HFFc6 (cell line): ENCODE measurements at regions not wholly inside any gene's neighbourhood (a gene's known extent, or its start where the extent isn't known, plus 50 kb on each side); places are given as distances from the start of the nearest gene placed in this dataset.
"Not testable (repeated sequence)": the region's sequence is repeated elsewhere in the genome, so short reads cannot be mapped to it uniquely, and the experiment has no call there.

Experiments
- DNase-seq: peaks from one replicate; pipeline ENCODE4 v3.0.0-alpha.2; 2018
- H3K27ac Mint-ChIP-seq: 2 replicates; pipeline ENCODE4 v1.8.0; 2020; ENCODE audit warnings: mild to moderate bottlenecking, mixed read lengths
- H3K27me3 Mint-ChIP-seq: 2 replicates; pipeline ENCODE4 v1.8.0; 2021; ENCODE audit warnings: mild to moderate bottlenecking, moderate library complexity, mixed read lengths; ENCODE audit not compliant: insufficient read depth
- H3K36me3 Mint-ChIP-seq: 2 replicates; pipeline ENCODE4 v1.8.0; 2021; ENCODE audit warnings: low read depth, mixed read lengths
- H3K4me1 Mint-ChIP-seq: 2 replicates; pipeline ENCODE4 v1.8.0; 2020; ENCODE audit warnings: low read depth, mixed read lengths
- H3K4me3 Mint-ChIP-seq: 2 replicates; pipeline ENCODE4 v1.8.0; 2020; ENCODE audit warnings: mild to moderate bottlenecking, moderate library complexity, mixed read lengths
- H3K9me3 Mint-ChIP-seq: 2 replicates; pipeline ENCODE4 v1.8.0; 2020; ENCODE audit warnings: mild to moderate bottlenecking, mixed read lengths
- CTCF ChIP-seq: fragments of 200-600 bp; sonication (generic); IDR thresholded peaks from 2 replicates; pipeline ENCODE4 v1.5.0; 2021; ENCODE audit warnings: antibody characterized with exemption, mild to moderate bottlenecking

- Mint-ChIP-seq H3K4me3 (no peak overlapping the region), H3K4me1 (no peaks in the 10 kb centered on the region), H3K36me3 (no peaks in the 10 kb centered on the region), H3K9me3 (no peaks in the 10 kb centered on the region), H3K27me3 (peaks cover 5% of the 10 kb centered on the region), H3K27ac (no peak overlapping the region)
- no peak for DNase-seq
- TF ChIP-seq CTCF = no peak
These were observed 52.5 kb upstream of the WDFY3 start for GRCh38 chr4:85018983-85019382.

GRCh38 chr4:85019411-85019810 is 52.9 kb upstream of the WDFY3 start:
- Mint-ChIP-seq H3K27ac (no peak overlapping the region), H3K4me1 (no peaks in the 10 kb centered on the region), H3K27me3 (peaks cover 5% of the 10 kb centered on the region), H3K36me3 (no peaks in the 10 kb centered on the region), H3K4me3 (no peak overlapping the region), H3K9me3 (no peaks in the 10 kb centered on the region)
- no peak for DNase-seq
- TF ChIP-seq CTCF = no peak

GRCh38 chr4:85024671-85025070 is 58.2 kb upstream of the WDFY3 start:
- no peaks in the 10 kb centered on the region for H3K9me3 Mint-ChIP-seq
- no peak for TF ChIP-seq CTCF
- H3K27me3 Mint-ChIP-seq = peaks cover 2% of the 10 kb centered on the region; the same call in 1 of the 2 replicates
- H3K4me3 Mint-ChIP-seq = no peak overlapping the region
- H3K36me3 Mint-ChIP-seq = no peaks in the 10 kb centered on the region
- DNase-seq = no peak
- no peaks in the 10 kb centered on the region for H3K4me1 Mint-ChIP-seq
- H3K27ac Mint-ChIP-seq = no peak overlapping the region

GRCh38 chr4:85028910-85029309 is 62.4 kb upstream of the WDFY3 start:
- H3K4me1 Mint-ChIP-seq = no peaks in the 10 kb centered on the region
- H3K27ac Mint-ChIP-seq = no peak overlapping the region
- peaks cover under 1% of the 10 kb centered on the region; the same call in 1 of the 2 replicates for H3K36me3 Mint-ChIP-seq
- H3K4me3 Mint-ChIP-seq = no peak overlapping the region
- peaks cover 5% of the 10 kb centered on the region for H3K9me3 Mint-ChIP-seq
- H3K27me3 Mint-ChIP-seq = peaks cover under 1% of the 10 kb centered on the region; the same call in 1 of the 2 replicates
- TF ChIP-seq CTCF = no peak
- DNase-seq = no peak

GRCh38 chr4:85029453-85029852 is 63.0 kb upstream of the WDFY3 start:
- no peak for DNase-seq
- no peak for TF ChIP-seq CTCF
- peaks cover 10% of the 10 kb centered on the region for H3K9me3 Mint-ChIP-seq
- H3K4me1 Mint-ChIP-seq = no peaks in the 10 kb centered on the region
- H3K36me3 Mint-ChIP-seq = peaks cover 6% of the 10 kb centered on the region
- no peak overlapping the region for H3K27ac Mint-ChIP-seq
- H3K27me3 Mint-ChIP-seq = peaks cover 3% of the 10 kb centered on the region
- H3K4me3 Mint-ChIP-seq = no peak overlapping the region

GRCh38 chr4:85030156-85030555 is 63.7 kb upstream of the WDFY3 start:
- Mint-ChIP-seq H3K27me3 (peaks cover 3% of the 10 kb centered on the region), H3K4me3 (no peak overlapping the region), H3K9me3 (peaks cover 11% of the 10 kb centered on the region), H3K36me3 (peaks cover 6% of the 10 kb centered on the region), H3K4me1 (no peaks in the 10 kb centered on the region), H3K27ac (no peak overlapping the region)
- no peak for DNase-seq
- TF ChIP-seq CTCF = no peak

- H3K4me1 Mint-ChIP-seq, H3K36me3 Mint-ChIP-seq, DNase-seq, H3K4me3 Mint-ChIP-seq, H3K27ac Mint-ChIP-seq, H3K27me3 Mint-ChIP-seq: not testable (repeated sequence)
- peaks cover 11% of the 10 kb centered on the region for H3K9me3 Mint-ChIP-seq
These were observed 67.3 kb upstream of the WDFY3 start for GRCh38 chr4:85033838-85034237.
